Transverse colon (tissue), 4 donors: ENCODE measurements at regions not wholly inside any gene's neighbourhood (a gene's known extent, or its start where the extent isn't known, plus 50 kb on each side); places are given as distances from the start of the nearest gene placed in this dataset.

ENCODE experiments used
- DNase-seq: peaks from one replicate; pipeline ENCODE4 v3.0.0-alpha.2; 2019
- H3K27ac ChIP-seq, 4 donors: fragments of 200-600 bp; sonication (generic); 2 replicates each; pipeline ENCODE4 v1.5.1; 2016 to 2018; ENCODE audit warnings: inconsistent platforms in 4 of 4
- H3K27me3 ChIP-seq: fragments of 200-600 bp; sonication (generic); 2 replicates; pipeline ENCODE4 v1.5.1; 2017; ENCODE audit warnings: inconsistent platforms
- H3K36me3 ChIP-seq, 4 donors: fragments of 200-600 bp; sonication (generic); 2 replicates each; pipeline ENCODE4 v1.5.1; 2017 to 2019; ENCODE audit warnings: inconsistent platforms in 4 of 4
- H3K4me1 ChIP-seq, 4 donors: fragments of 200-600 bp; sonication (generic); 2 replicates each; pipeline ENCODE4 v1.5.1; 2017 to 2020; ENCODE audit warnings: inconsistent platforms in 4 of 4
- H3K4me3 ChIP-seq, 4 donors: fragments of 200-600 bp; sonication (generic); 1 replicate in 1 of 4; 2 replicates in 3 of 4; pipeline versions ENCODE4 v1.5.1 to v1.6.1; 2017 to 2019; ENCODE audit warnings: inconsistent platforms in 4 of 4
- H3K9me3 ChIP-seq, 2 donors: fragments of 200-600 bp; sonication (generic); 2 replicates each; pipeline ENCODE4 v1.5.1; 2017 to 2019; ENCODE audit warnings: inconsistent platforms in 2 of 2
- EP300 ChIP-seq: sonication (generic); formaldehyde crosslinking; IDR thresholded peaks from one replicate; pipeline ENCODE4 v1.6.1; 2017; ENCODE audit warnings: antibody characterized with exemption, low read depth
- POLR2A ChIP-seq: fragments of 450-650 bp; IDR thresholded peaks from one replicate; pipeline ENCODE4 v1.6.1; 2016; ENCODE audit warnings: antibody characterized with exemption, mild to moderate bottlenecking, moderate library complexity
- POLR2AphosphoS5 ChIP-seq, 3 donors: sonication (generic); formaldehyde crosslinking; IDR thresholded peaks; one replicate each; pipeline ENCODE4 v1.6.1; 2016; ENCODE audit warnings: antibody characterized with exemption in 3 of 3
- WGBS, 2 donors: methylation state at CpG; one replicate each; pipeline ENCODE4 v1.1.5; 2018; ENCODE audit warnings: low coverage in 1 of 2; 5-methylcytosine and 5-hydroxymethylcytosine counted together
- in situ Hi-C, 4 donors: fragments of 200-750 bp; cut with MboI; loops; one replicate each; pipeline versions ENCODE4 v1.15.0 to v1.15.1; 2017; ENCODE audit warnings: low sequenced_read_pairs in 3 of 4, low pct_ligation_motif_present in 1 of 4, low pct_unique_long_range_greater_than_20kb in 1 of 4
- intact Hi-C: fragments of 100-400 bp; cut with DNase I; formaldehyde crosslinking; loops from one replicate; pipeline ENCODE4 v1.15.1; 2023; ENCODE audit warnings: low total_unique reads
- TF ChIP-seq, protein P1 (sequence below), 5 experiments: fragments of 200-600 bp in 3 of 5; fragments of 450-650 bp in 2 of 5; sonication (generic) in 3 of 5; IDR thresholded peaks; 1 replicate in 2 of 5; 2 replicates in 3 of 5; pipeline ENCODE4 v1.5.1; 2016 to 2017; ENCODE audit warnings: antibody characterized with exemption in 5 of 5, inconsistent platforms in 3 of 5, mild to moderate bottlenecking in 2 of 5, moderate library complexity in 1 of 5

GRCh38 chr1:177466286-177466685 lies 295.5 kb downstream of the BRINP2 start:
- intact Hi-C loops (no loop called here), in situ Hi-C loops (no loop called here)
- no peak for DNase-seq
- Histone ChIP-seq H3K9me3 (no peaks in the 10 kb centered on the region), H3K4me3 (no peak overlapping the region), H3K27ac (no peak overlapping the region), H3K36me3 (no peaks in the 10 kb centered on the region), H3K27me3 (no peaks in the 10 kb centered on the region), H3K4me1 (no peaks in the 10 kb centered on the region)
- TF ChIP-seq, protein P1, sequence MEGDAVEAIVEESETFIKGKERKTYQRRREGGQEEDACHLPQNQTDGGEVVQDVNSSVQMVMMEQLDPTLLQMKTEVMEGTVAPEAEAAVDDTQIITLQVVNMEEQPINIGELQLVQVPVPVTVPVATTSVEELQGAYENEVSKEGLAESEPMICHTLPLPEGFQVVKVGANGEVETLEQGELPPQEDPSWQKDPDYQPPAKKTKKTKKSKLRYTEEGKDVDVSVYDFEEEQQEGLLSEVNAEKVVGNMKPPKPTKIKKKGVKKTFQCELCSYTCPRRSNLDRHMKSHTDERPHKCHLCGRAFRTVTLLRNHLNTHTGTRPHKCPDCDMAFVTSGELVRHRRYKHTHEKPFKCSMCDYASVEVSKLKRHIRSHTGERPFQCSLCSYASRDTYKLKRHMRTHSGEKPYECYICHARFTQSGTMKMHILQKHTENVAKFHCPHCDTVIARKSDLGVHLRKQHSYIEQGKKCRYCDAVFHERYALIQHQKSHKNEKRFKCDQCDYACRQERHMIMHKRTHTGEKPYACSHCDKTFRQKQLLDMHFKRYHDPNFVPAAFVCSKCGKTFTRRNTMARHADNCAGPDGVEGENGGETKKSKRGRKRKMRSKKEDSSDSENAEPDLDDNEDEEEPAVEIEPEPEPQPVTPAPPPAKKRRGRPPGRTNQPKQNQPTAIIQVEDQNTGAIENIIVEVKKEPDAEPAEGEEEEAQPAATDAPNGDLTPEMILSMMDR (IDR thresholded peaks at IDR 0.05): no peak
- TF ChIP-seq POLR2AphosphoS5 (IDR thresholded peaks at IDR 0.05) (no peak), POLR2A (no peak), EP300 (no peak)
- WGBS, 2 donors: 71 to 79% methylated on average over 1 to 2 of the region's 2 CpGs

DNA sequence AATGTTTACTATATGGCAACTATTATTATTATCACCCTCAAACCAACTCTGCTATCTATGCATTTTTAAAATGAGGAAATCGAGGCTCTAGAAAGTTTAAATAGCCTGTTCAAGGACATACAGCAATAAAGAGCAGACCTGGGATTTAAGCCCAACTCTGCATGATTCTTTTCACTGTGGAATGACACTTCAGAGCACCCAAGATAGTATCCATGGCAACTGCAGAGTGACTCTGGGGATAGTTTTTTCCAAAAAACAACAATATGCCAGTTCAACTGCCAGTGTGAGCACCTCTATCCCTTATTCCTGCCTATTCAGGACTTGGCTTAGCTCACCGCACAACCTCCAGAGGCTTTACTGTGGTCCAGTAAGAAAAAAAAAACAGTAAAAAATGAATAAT lies 293.9 kb downstream of the BRINP2 start:
- no peak for TF ChIP-seq EP300
- no peak for TF ChIP-seq POLR2A
- TF ChIP-seq, protein P1 (IDR thresholded peaks at IDR 0.05): no peak
- TF ChIP-seq POLR2AphosphoS5 (IDR thresholded peaks at IDR 0.05): no peak
- Histone ChIP-seq H3K27ac (no peak overlapping the region), H3K9me3 (no peaks in the 10 kb centered on the region), H3K4me1 (no peaks in the 10 kb centered on the region), H3K36me3 (no peaks in the 10 kb centered on the region), H3K27me3 (no peaks in the 10 kb centered on the region), H3K4me3 (no peak overlapping the region)
- in situ Hi-C loops (no loop called here), intact Hi-C loops (no loop called here)
- 53 to 60% methylated on average over 2 of the region's 2 CpGs for whole genome bisulfite sequencing, 2 donors
- no peak for DNase-seq

GRCh38 chr1:177451191-177451590 lies 280.4 kb downstream of the BRINP2 start:
- Histone ChIP-seq H3K27me3 (no peaks in the 10 kb centered on the region), H3K27ac (no peak overlapping the region), H3K36me3 (no peaks in the 10 kb centered on the region), H3K4me3 (no peak overlapping the region), H3K4me1 (peaks cover 0 to 9% (median 0%) of the 10 kb centered on the region in 4 donors), H3K9me3 (no peaks in the 10 kb centered on the region)
- in situ Hi-C loops: no loop called here
- TF ChIP-seq POLR2AphosphoS5 (IDR thresholded peaks at IDR 0.05): no peak
- TF ChIP-seq, protein P1 (IDR thresholded peaks at IDR 0.05): peak in 1 of 5 experiments; percentile 12
- peak; percentile 32 for DNase-seq
- intact Hi-C loops: loop anchor here (5.0 kb wide), 1 partner anchor 561 kb away; no protein-coding TSS in a partner anchor
- WGBS, 2 donors: 36% methylated on average over 2 of the region's 2 CpGs; no CpG with 5 or more reads in 1 of the 2 donors

DNA sequence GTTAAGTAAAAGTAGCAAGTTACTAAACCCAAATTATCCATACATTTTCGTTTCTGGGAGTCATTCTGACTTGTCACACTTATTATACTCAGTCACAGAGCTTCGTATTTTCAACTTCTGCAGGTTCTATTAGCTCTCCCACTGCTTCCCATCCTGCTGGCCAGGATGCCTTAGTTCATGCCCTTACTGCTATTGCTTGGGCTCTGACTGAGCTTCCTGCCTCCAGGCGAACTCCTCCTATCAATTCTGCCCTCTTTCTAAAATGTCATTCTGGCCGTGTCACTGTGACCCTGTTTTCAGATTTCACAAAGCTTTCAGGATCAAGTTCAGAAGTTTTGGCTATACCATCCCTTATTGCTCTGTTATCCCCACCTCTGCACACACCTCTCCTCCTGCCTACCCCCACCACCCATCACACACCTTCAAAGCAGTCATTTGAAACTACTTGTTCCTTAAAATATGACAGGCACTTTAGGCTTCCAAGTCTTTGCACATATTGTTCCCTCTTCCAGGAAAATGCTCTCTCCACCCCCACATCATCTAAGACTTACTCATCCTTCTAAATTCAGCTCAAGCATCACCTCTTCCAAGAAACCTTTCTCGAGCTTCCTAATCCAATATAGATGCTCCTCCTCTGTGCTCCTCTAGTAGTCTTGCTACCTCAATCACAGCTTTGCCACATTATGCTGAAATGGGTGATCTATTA lies 278.0 kb downstream of the BRINP2 start:
- Histone ChIP-seq H3K27ac (no peak overlapping the region), H3K9me3 (no peaks in the 10 kb centered on the region)
- WGBS, 2 donors: 56 to 63% methylated on average over 4 to 5 of the region's 5 CpGs

More for the DNA sequence above, 278.0 kb downstream of the BRINP2 start:
- peaks cover 0 to 9% (median 0%) of the 10 kb centered on the region in 4 donors for H3K4me1 ChIP-seq
- intact Hi-C loops (no loop called here), in situ Hi-C loops (loop anchor here in 1 of 4 donors (25.0 kb wide), 1 partner anchor 463 kb away; no protein-coding TSS in a partner anchor)
- no peaks in the 10 kb centered on the region for H3K36me3 ChIP-seq
- no peaks in the 10 kb centered on the region for H3K27me3 ChIP-seq
- TF ChIP-seq, protein P1 (IDR thresholded peaks at IDR 0.05): no peak
- TF ChIP-seq POLR2AphosphoS5 (IDR thresholded peaks at IDR 0.05): no peak
- no peak for TF ChIP-seq POLR2A
- TF ChIP-seq EP300: no peak
- no peak overlapping the region for H3K4me3 ChIP-seq
- DNase-seq: no peak
